Right cardiac atrium (tissue), 5 donors: ENCODE measurements at regions not wholly inside any gene's neighbourhood (a gene's known extent, or its start where the extent isn't known, plus 50 kb on each side); places are given as distances from the start of the nearest gene placed in this dataset.

Source experiments
- ATAC-seq, 2 donors: fragments of 200-7000 bp; cut with Tn5 transposase; one replicate each; pipeline versions ENCODE4 v1.8.0 to v1.9.1; 2020; ENCODE audit warnings: moderate library complexity in 2 of 2, mild to moderate bottlenecking in 1 of 2
- DNase-seq, 3 donors: peaks; one replicate each; pipeline ENCODE4 v3.0.0-alpha.2; 2020
- H3K27ac ChIP-seq: one replicate; pipeline ENCODE4 v1.5.1; 2013; ENCODE audit warnings: mild to moderate bottlenecking, low read length, control low read depth, moderate library complexity
- H3K27me3 ChIP-seq: one replicate; pipeline ENCODE4 v1.6.1; 2013; ENCODE audit not compliant: control insufficient read depth, insufficient read depth
- H3K4me1 ChIP-seq: one replicate; pipeline ENCODE4 v1.6.1; 2013; ENCODE audit warnings: low read length; ENCODE audit not compliant: control insufficient read depth, insufficient read depth
- H3K4me3 ChIP-seq: one replicate; pipeline ENCODE4 v1.5.1; 2013; ENCODE audit warnings: low read length, control low read depth
- H3K9me3 ChIP-seq: one replicate; pipeline ENCODE4 v1.6.1; 2013; ENCODE audit warnings: low read length; ENCODE audit not compliant: control insufficient read depth
- WGBS: extraction: QIAGEN DNeasy Blood & Tissue Kit; methylation state at CpG from one replicate; pipeline ENCODE4 v1.1.7; 2013; 5-methylcytosine and 5-hydroxymethylcytosine counted together
- intact Hi-C, 4 donors: fragments of 100-400 bp; cut with DNase I; formaldehyde crosslinking; loops; one replicate each; pipeline versions ENCODE4 v1.11.0 to v1.14.0; 2022 to 2023
- donor health status: healthy with polysubstance abuse.
- donor health status: DM: no; HTN: yes; CAD: no.
- donor health status: DM: no; HTN: no; CAD: no.
- donor health status: DM: no; HTN: yes; CAD: no; lungs with severe emphysema.
- donor health status: DM: yes; HTN: yes; CAD: no.

- intact Hi-C loops = no loop called here
- H3K9me3 ChIP-seq = no peaks in the 10 kb centered on the region
- H3K4me1 ChIP-seq = no peaks in the 10 kb centered on the region
- no peaks in the 10 kb centered on the region for H3K27me3 ChIP-seq
- DNase-seq (no peak), ATAC-seq (no peak)
- 84% methylated on average over 7 of the region's 7 CpGs for WGBS
- H3K27ac ChIP-seq = no peak overlapping the region
- H3K4me3 ChIP-seq = no peak overlapping the region
Observed at GRCh38 chr20:48550814-48551213, 277.0 kb downstream of the PREX1 start.

GRCh38 chr20:48547664-48548063 lies 280.1 kb downstream of the PREX1 start:
- 91% methylated on average over 7 of the region's 7 CpGs for WGBS
- Histone ChIP-seq H3K9me3 (no peaks in the 10 kb centered on the region), H3K27me3 (no peaks in the 10 kb centered on the region), H3K4me1 (no peaks in the 10 kb centered on the region), H3K27ac (no peak overlapping the region), H3K4me3 (no peak overlapping the region)
- DNase-seq (no peak), ATAC-seq (no peak)
- intact Hi-C loops = no loop called here

GRCh38 chr20:48544402-48545339 lies 283.1 kb downstream of the PREX1 start:
- ATAC-seq (no peak), DNase-seq (no peak)
- no peak overlapping the region for H3K4me3 ChIP-seq
- no peaks in the 10 kb centered on the region for H3K4me1 ChIP-seq
- intact Hi-C loops = no loop called here
- H3K27ac ChIP-seq = no peak overlapping the region
- H3K27me3 ChIP-seq = no peaks in the 10 kb centered on the region
- 24% methylated on average over 6 of the region's 6 CpGs for WGBS
- H3K9me3 ChIP-seq = no peaks in the 10 kb centered on the region

GRCh38 chr20:48541581-48542071 lies 286.2 kb downstream of the PREX1 start:
- WGBS = 42% methylated on average over 10 of the region's 10 CpGs
- no peaks in the 10 kb centered on the region for H3K9me3 ChIP-seq
- no peak overlapping the region for H3K27ac ChIP-seq
- H3K27me3 ChIP-seq = no peaks in the 10 kb centered on the region
- H3K4me3 ChIP-seq = no peak overlapping the region
- intact Hi-C loops = no loop called here
- H3K4me1 ChIP-seq = no peaks in the 10 kb centered on the region
- ATAC-seq (no peak), DNase-seq (no peak)

- H3K9me3 ChIP-seq = no peaks in the 10 kb centered on the region
- H3K27me3 ChIP-seq = no peaks in the 10 kb centered on the region
- no peak for DNase-seq
- no peak for ATAC-seq
- intact Hi-C loops = no loop called here
- no peak overlapping the region for H3K27ac ChIP-seq
- H3K4me1 ChIP-seq = no peaks in the 10 kb centered on the region
- 42% methylated on average over 3 of the region's 3 CpGs for WGBS
- H3K4me3 ChIP-seq = no peak overlapping the region
Observed at GRCh38 chr20:48538856-48539255, 288.9 kb downstream of the PREX1 start.

- H3K27me3 ChIP-seq = no peaks in the 10 kb centered on the region
- DNase-seq = peak in 2 of 3 donors; percentile 30 to 61
- 52% methylated on average over 10 of the region's 10 CpGs for WGBS
- no peaks in the 10 kb centered on the region for H3K4me1 ChIP-seq
- no peak overlapping the region for H3K4me3 ChIP-seq
- intact Hi-C loops = no loop called here
- peak in 1 of 2 donors; percentile 57 for ATAC-seq
- no peaks in the 10 kb centered on the region for H3K9me3 ChIP-seq
- no peak overlapping the region for H3K27ac ChIP-seq
Observed at GRCh38 chr20:48538058-48538825, 289.6 kb downstream of the PREX1 start.

GRCh38 chr20:48536206-48536605 lies 291.6 kb downstream of the PREX1 start:
- Histone ChIP-seq H3K27ac (no peak overlapping the region), H3K27me3 (no peaks in the 10 kb centered on the region), H3K4me3 (no peak overlapping the region), H3K9me3 (no peaks in the 10 kb centered on the region), H3K4me1 (no peaks in the 10 kb centered on the region)
- 54% methylated on average over 2 of the region's 2 CpGs for WGBS
- ATAC-seq = no peak
- no peak for DNase-seq
- intact Hi-C loops = no loop called here

GRCh38 chr20:48535556-48535955 lies 292.2 kb downstream of the PREX1 start:
- intact Hi-C loops = no loop called here
- WGBS = 85% methylated on average over 5 of the region's 5 CpGs
- Histone ChIP-seq H3K27me3 (no peaks in the 10 kb centered on the region), H3K27ac (no peak overlapping the region), H3K4me3 (no peak overlapping the region), H3K4me1 (no peaks in the 10 kb centered on the region), H3K9me3 (no peaks in the 10 kb centered on the region)
- DNase-seq = no peak
- ATAC-seq = no peak

- H3K4me1 ChIP-seq = no peaks in the 10 kb centered on the region
- no peaks in the 10 kb centered on the region for H3K9me3 ChIP-seq
- DNase-seq (no peak), ATAC-seq (no peak)
- H3K27ac ChIP-seq = no peak overlapping the region
- WGBS = 92% methylated on average over 2 of the region's 2 CpGs
- H3K27me3 ChIP-seq = no peaks in the 10 kb centered on the region
- H3K4me3 ChIP-seq = no peak overlapping the region
- intact Hi-C loops = no loop called here
Observed at GRCh38 chr20:48532028-48532427, 295.8 kb downstream of the PREX1 start.

GRCh38 chr20:48531505-48531904 lies 296.3 kb downstream of the PREX1 start:
- 57% methylated on average over 2 of the region's 2 CpGs for WGBS
- H3K4me3 ChIP-seq = no peak overlapping the region
- intact Hi-C loops = no loop called here
- no peak for DNase-seq
- H3K27ac ChIP-seq = no peak overlapping the region
- no peaks in the 10 kb centered on the region for H3K9me3 ChIP-seq
- no peaks in the 10 kb centered on the region for H3K4me1 ChIP-seq
- no peaks in the 10 kb centered on the region for H3K27me3 ChIP-seq
- no peak for ATAC-seq

GRCh38 chr20:48530957-48531356 lies 296.8 kb downstream of the PREX1 start:
- Histone ChIP-seq H3K4me3 (no peak overlapping the region), H3K4me1 (no peaks in the 10 kb centered on the region), H3K9me3 (no peaks in the 10 kb centered on the region), H3K27ac (no peak overlapping the region), H3K27me3 (no peaks in the 10 kb centered on the region)
- WGBS = 80% methylated on average over 5 of the region's 5 CpGs
- ATAC-seq = no peak
- no peak for DNase-seq
- intact Hi-C loops = no loop called here
